HEK293 (cell line): ENCODE measurements at regions not wholly inside any gene's neighbourhood (a gene's known extent, or its start where the extent isn't known, plus 50 kb on each side); places are given as distances from the start of the nearest gene placed in this dataset.

Experiments
- CTCF ChIP-seq: fragments of 450-650 bp; formaldehyde crosslinking; IDR thresholded peaks from 2 replicates; pipeline ENCODE4 v1.5.1; 2016; ENCODE audit warnings: missing biosample characterization, missing genetic modification characterization
- WT1 ChIP-seq: fragments of 450-650 bp; formaldehyde crosslinking; IDR thresholded peaks from 2 replicates; pipeline ENCODE4 v1.5.1; 2016; ENCODE audit warnings: missing biosample characterization, missing genetic modification characterization
- ZBTB7A ChIP-seq: fragments of 450-650 bp; formaldehyde crosslinking; IDR thresholded peaks from 2 replicates; pipeline ENCODE4 v1.5.1; 2016; ENCODE audit warnings: low read depth, missing biosample characterization, missing genetic modification characterization
- ZFP37 ChIP-seq: fragments of 450-650 bp; formaldehyde crosslinking; IDR thresholded peaks from 2 replicates; pipeline ENCODE4 v1.5.1; 2016; ENCODE audit warnings: missing biosample characterization, missing genetic modification characterization
- ZNF184 ChIP-seq: fragments of 450-650 bp; IDR thresholded peaks from 2 replicates; pipeline ENCODE4 v1.5.1; 2018; ENCODE audit warnings: missing biosample characterization, mild to moderate bottlenecking, missing genetic modification characterization
- ZNF416 ChIP-seq: fragments of 450-650 bp; formaldehyde crosslinking; IDR thresholded peaks from 2 replicates; pipeline ENCODE4 v1.5.1; 2016; ENCODE audit warnings: missing biosample characterization, missing genetic modification characterization
- ZNF449 ChIP-seq: fragments of 450-650 bp; formaldehyde crosslinking; IDR thresholded peaks from 2 replicates; pipeline ENCODE4 v1.5.1; 2017; ENCODE audit warnings: missing biosample characterization, mild to moderate bottlenecking, missing genetic modification characterization, moderate library complexity
- ZNF768 ChIP-seq: fragments of 450-650 bp; formaldehyde crosslinking; IDR thresholded peaks from 2 replicates; pipeline ENCODE4 v1.5.1; 2018; ENCODE audit warnings: missing biosample characterization, mild to moderate bottlenecking, missing genetic modification characterization
- TF ChIP-seq, protein P1 (sequence below): fragments of 450-650 bp; formaldehyde crosslinking; IDR thresholded peaks from 2 replicates; pipeline ENCODE4 v1.5.1; 2016; ENCODE audit warnings: missing biosample characterization, missing genetic modification characterization

DNA sequence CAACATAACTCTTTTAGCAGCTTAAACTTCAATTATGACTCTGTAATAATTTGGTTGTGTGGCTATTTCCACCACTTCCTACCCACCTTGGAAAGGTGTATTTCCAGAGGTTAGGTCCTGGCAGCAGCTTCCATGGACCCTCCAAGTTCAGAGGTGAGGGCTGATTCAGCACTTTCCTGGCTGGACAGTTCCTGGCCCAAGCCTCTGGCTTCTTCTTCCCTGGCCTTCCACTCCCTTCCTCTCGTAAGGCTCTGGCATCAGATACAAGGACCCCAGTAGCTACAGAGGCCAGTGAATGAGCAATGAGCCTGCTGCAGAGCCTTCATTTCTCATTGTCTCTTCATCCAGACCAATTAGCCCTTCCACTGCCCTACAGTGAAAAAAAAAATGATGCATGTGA lies 98.1 kb upstream of the KIRREL3 start:
- TF ChIP-seq ZBTB7A (tag by site-specific recombination) (no peak), ZFP37 (tag by site-specific recombination) (no peak), CTCF (no peak), ZNF416 (tag by site-specific recombination) (no peak), ZNF184 (no peak), WT1 (tag by site-specific recombination) (no peak), ZNF768 (tag by site-specific recombination) (no peak), ZNF449 (tag by site-specific recombination) (no peak)
- TF ChIP-seq, protein P1, sequence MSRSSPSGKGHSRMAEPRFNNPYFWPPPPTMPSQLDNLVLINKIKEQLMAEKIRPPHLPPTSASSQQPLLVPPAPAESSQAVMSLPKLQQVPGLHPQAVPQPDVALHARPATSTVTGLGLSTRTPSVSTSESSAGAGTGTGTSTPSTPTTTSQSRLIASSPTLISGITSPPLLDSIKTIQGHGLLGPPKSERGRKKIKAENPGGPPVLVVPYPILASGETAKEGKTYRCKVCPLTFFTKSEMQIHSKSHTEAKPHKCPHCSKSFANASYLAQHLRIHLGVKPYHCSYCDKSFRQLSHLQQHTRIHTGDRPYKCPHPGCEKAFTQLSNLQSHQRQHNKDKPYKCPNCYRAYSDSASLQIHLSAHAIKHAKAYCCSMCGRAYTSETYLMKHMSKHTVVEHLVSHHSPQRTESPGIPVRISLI = no peak
